Testis (tissue), 2 donors: ENCODE measurements at regions not wholly inside any gene's neighbourhood (a gene's known extent, or its start where the extent isn't known, plus 50 kb on each side); places are given as distances from the start of the nearest gene placed in this dataset.

Source experiments
- DNase-seq: peaks from one replicate; pipeline ENCODE4 v3.0.0-alpha.2; 2019
- H3K27ac ChIP-seq, 2 donors: fragments of 200-600 bp; sonication (generic); one replicate each; pipeline ENCODE4 v1.5.1; 2019
- H3K27me3 ChIP-seq: fragments of 200-600 bp; sonication (generic); one replicate; pipeline ENCODE4 v1.5.1; 2019
- H3K36me3 ChIP-seq: fragments of 200-600 bp; sonication (generic); one replicate; pipeline ENCODE4 v1.5.1; 2017; ENCODE audit warnings: low read depth; ENCODE audit errors: missing control alignments
- H3K4me1 ChIP-seq: fragments of 200-600 bp; sonication (generic); one replicate; pipeline ENCODE4 v1.5.1; 2019
- H3K4me3 ChIP-seq, 2 donors: fragments of 200-600 bp; sonication (generic); one replicate each; pipeline ENCODE4 v1.5.1; 2017 to 2019
- H3K9me3 ChIP-seq: fragments of 200-600 bp; sonication (generic); one replicate; pipeline ENCODE4 v1.5.1; 2017
- POLR2A ChIP-seq: fragments of 450-650 bp; IDR thresholded peaks from one replicate; pipeline ENCODE4 v1.6.1; 2017; ENCODE audit warnings: antibody characterized with exemption, mild to moderate bottlenecking, moderate library complexity
- WGBS, 2 donors: methylation state at CpG; one replicate each; pipeline ENCODE4 v1.1.5; 2018; 5-methylcytosine and 5-hydroxymethylcytosine counted together
- intact Hi-C: fragments of 100-400 bp; cut with DNase I; formaldehyde crosslinking; loops from one replicate; pipeline ENCODE4 v1.15.1; 2023; ENCODE audit warnings: low total_unique reads
- TF ChIP-seq, protein P1 (sequence below), 3 experiments: fragments of 450-650 bp in 2 of 3; fragments of 200-600 bp in 1 of 3; sonication (generic) in 1 of 3; IDR thresholded peaks; one replicate each; pipeline ENCODE4 v1.5.1; 2016 to 2019; ENCODE audit warnings: antibody characterized with exemption in 3 of 3, mild to moderate bottlenecking in 2 of 3, moderate library complexity in 1 of 3

DNA sequence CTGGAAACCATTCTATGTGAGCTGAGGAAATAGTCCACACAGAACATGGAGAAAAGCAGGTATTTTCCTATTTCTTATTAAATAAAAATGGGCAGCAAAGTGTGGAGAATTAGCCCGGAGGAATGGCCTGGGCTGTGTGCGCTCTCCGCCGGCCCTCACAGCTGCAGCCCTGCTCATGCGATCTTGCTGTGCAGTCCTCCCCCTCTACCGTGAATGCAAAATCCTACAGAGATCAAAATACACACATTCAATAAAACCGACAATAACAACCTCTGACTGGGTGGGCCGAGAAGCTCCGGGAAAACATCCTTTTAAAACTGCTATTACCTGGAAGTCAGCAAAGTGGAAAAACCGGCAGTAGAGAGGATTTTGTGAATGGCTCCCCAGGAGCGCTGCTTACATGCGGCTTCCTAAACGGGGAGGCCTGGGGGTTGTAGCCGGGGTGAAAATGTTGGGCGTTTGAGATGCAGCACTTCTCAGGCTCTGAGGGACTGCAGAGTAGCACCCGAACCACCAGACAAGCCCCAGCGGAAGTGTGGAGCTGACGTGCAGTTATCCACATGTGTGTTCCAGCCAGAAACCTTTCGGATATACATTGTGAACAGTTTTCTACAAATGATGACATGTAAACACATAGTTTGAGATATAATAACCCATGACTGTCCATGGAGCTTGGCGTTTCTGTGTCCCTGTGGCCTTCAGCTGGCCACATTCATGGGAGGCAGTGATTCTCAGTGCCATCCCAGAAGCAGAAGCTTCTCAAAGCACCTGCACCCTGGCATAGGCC is 94.2 kb upstream of the ALKAL2 start:
- H3K4me3 ChIP-seq = no peak overlapping the region
- H3K4me1 ChIP-seq = no peaks in the 10 kb centered on the region
- no peak for DNase-seq
- TF ChIP-seq, protein P1, sequence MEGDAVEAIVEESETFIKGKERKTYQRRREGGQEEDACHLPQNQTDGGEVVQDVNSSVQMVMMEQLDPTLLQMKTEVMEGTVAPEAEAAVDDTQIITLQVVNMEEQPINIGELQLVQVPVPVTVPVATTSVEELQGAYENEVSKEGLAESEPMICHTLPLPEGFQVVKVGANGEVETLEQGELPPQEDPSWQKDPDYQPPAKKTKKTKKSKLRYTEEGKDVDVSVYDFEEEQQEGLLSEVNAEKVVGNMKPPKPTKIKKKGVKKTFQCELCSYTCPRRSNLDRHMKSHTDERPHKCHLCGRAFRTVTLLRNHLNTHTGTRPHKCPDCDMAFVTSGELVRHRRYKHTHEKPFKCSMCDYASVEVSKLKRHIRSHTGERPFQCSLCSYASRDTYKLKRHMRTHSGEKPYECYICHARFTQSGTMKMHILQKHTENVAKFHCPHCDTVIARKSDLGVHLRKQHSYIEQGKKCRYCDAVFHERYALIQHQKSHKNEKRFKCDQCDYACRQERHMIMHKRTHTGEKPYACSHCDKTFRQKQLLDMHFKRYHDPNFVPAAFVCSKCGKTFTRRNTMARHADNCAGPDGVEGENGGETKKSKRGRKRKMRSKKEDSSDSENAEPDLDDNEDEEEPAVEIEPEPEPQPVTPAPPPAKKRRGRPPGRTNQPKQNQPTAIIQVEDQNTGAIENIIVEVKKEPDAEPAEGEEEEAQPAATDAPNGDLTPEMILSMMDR (IDR thresholded peaks at IDR 0.05) = no peak
- TF ChIP-seq POLR2A = no peak
- intact Hi-C loops = no loop called here
- H3K27ac ChIP-seq = no peak overlapping the region
- no peaks in the 10 kb centered on the region for H3K9me3 ChIP-seq
- H3K36me3 ChIP-seq = no peaks in the 10 kb centered on the region
- 75 to 77% methylated on average over 20 of the region's 20 CpGs for WGBS, 2 donors
- no peaks in the 10 kb centered on the region for H3K27me3 ChIP-seq

DNA sequence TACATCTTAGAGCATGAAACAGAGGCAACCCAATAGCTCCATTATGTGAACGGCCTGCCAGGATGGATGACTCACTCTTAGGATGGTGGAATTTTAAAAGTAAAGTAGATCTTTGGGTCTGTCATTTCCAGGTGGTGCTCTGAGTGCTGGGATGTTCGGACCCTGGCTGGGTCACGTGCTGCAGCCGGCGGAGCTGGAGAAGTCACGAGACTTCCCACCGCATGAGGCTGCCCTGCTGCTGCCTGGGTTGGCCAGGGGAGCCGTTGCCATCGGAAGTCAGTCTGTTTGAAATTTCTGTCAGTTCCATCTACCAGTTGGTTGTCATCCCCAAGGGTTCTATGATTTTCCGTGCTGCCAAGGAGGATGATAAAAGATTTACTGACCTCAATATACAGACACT is 93.3 kb upstream of the ALKAL2 start:
- WGBS, 2 donors = 92 to 93% methylated on average over 7 to 10 of the region's 10 CpGs
- no peak for DNase-seq
- H3K27me3 ChIP-seq = no peaks in the 10 kb centered on the region
- no peaks in the 10 kb centered on the region for H3K4me1 ChIP-seq
- no peaks in the 10 kb centered on the region for H3K36me3 ChIP-seq
- no peak overlapping the region for H3K27ac ChIP-seq
- intact Hi-C loops = no loop called here
- TF ChIP-seq, protein P1 (IDR thresholded peaks at IDR 0.05) = no peak
- no peak for TF ChIP-seq POLR2A
- H3K9me3 ChIP-seq = no peaks in the 10 kb centered on the region
- H3K4me3 ChIP-seq = no peak overlapping the region

DNA sequence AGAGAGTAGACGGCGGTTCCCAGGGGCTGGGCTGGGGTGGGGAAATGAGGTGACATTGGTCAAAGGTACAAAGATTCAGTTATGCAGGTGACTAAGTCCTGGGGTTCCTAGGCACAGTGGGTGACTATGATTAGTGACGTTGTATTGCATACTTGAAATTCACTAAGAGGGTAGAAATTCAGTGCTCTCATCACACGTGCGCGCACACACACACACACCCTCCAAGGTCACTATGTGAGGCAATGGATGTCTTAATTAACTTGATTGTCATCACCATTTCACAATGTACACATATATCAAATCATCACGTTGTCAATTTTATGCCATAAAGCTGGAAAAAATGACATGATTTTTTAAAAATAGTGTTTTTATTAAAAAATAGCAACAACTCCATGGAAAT is 92.9 kb upstream of the ALKAL2 start:
- H3K4me3 ChIP-seq = no peak overlapping the region
- no peaks in the 10 kb centered on the region for H3K27me3 ChIP-seq
- no peak for DNase-seq
- H3K4me1 ChIP-seq = no peaks in the 10 kb centered on the region
- no peaks in the 10 kb centered on the region for H3K36me3 ChIP-seq
- no peaks in the 10 kb centered on the region for H3K9me3 ChIP-seq
- intact Hi-C loops = no loop called here
- no peak for TF ChIP-seq POLR2A
- TF ChIP-seq, protein P1 (IDR thresholded peaks at IDR 0.05) = no peak
- no peak overlapping the region for H3K27ac ChIP-seq
- WGBS, 2 donors = 91 to 94% methylated on average over 7 of the region's 7 CpGs

DNA sequence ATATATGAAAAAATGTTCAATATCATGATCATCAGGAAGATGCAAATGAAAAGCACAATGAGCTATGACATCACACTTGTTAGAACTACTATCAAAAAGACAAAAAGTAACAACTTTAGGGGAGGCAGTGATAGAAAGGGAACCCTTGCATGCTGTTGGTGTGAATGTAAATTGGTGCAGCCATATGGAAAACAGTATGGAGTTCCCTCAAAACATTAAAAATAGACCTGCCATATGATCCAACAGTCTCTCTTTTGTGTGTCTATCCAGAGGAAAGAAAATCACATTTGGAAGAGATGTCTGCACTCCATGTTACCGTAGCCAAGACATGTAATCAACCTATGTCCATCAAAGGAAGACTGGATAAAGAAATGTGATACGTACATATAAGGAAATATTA is 92.3 kb upstream of the ALKAL2 start:
- intact Hi-C loops = no loop called here
- Histone ChIP-seq H3K4me1 (no peaks in the 10 kb centered on the region), H3K27me3 (no peaks in the 10 kb centered on the region), H3K9me3 (no peaks in the 10 kb centered on the region), H3K27ac (no peak overlapping the region), H3K4me3 (no peak overlapping the region), H3K36me3 (no peaks in the 10 kb centered on the region)
- no peak for DNase-seq
- no peak for TF ChIP-seq POLR2A
- TF ChIP-seq, protein P1 (IDR thresholded peaks at IDR 0.05) = no peak
- WGBS, 2 donors = 94 to 96% methylated on average over 2 of the region's 2 CpGs

DNA sequence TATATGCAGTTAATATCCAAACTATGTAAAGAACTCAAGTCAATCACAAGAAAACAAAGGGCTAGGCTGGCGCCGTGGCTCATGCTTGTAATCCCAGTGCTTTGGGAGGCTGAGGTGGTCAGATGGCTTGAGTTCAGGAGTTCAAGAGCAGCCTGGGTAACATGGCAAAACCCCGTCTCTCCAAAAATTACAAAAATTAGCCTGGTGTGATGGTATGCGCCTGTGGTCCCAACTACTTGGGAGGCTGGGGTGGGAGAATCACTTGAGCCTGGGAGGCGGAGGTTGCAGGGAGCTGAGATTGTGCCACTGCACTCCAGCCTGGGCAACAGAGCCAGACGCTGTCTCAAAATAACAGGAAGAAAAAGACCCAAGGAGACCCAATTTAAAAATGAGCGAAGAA is 91.9 kb upstream of the ALKAL2 start:
- Histone ChIP-seq H3K4me3 (no peak overlapping the region), H3K27me3 (no peaks in the 10 kb centered on the region), H3K9me3 (no peaks in the 10 kb centered on the region), H3K27ac (no peak overlapping the region), H3K4me1 (no peaks in the 10 kb centered on the region), H3K36me3 (no peaks in the 10 kb centered on the region)
- no peak for DNase-seq
- WGBS, 2 donors = 90 to 94% methylated on average over 7 of the region's 7 CpGs
- TF ChIP-seq POLR2A = no peak
- TF ChIP-seq, protein P1 (IDR thresholded peaks at IDR 0.05) = no peak
- intact Hi-C loops = no loop called here
